Esophagus squamous epithelium (tissue), 4 donors: ENCODE measurements at regions not wholly inside any gene's neighbourhood (a gene's known extent, or its start where the extent isn't known, plus 50 kb on each side); places are given as distances from the start of the nearest gene placed in this dataset.

ENCODE experiments used
- POLR2A ChIP-seq, 4 donors: fragments of 450-650 bp; IDR thresholded peaks; one replicate each; pipeline ENCODE4 v1.6.1; 2017; ENCODE audit warnings: antibody characterized with exemption in 4 of 4, mild to moderate bottlenecking in 4 of 4, moderate library complexity in 3 of 4
- TF ChIP-seq, protein P1 (sequence below), 6 experiments: fragments of 450-650 bp in 4 of 6; fragments of 200-600 bp in 2 of 6; sonication (generic) in 2 of 6; IDR thresholded peaks; one replicate each; pipeline ENCODE4 v1.5.1; 2016 to 2019; ENCODE audit warnings: antibody characterized with exemption in 6 of 6, mild to moderate bottlenecking in 4 of 6, moderate library complexity in 4 of 6

DNA sequence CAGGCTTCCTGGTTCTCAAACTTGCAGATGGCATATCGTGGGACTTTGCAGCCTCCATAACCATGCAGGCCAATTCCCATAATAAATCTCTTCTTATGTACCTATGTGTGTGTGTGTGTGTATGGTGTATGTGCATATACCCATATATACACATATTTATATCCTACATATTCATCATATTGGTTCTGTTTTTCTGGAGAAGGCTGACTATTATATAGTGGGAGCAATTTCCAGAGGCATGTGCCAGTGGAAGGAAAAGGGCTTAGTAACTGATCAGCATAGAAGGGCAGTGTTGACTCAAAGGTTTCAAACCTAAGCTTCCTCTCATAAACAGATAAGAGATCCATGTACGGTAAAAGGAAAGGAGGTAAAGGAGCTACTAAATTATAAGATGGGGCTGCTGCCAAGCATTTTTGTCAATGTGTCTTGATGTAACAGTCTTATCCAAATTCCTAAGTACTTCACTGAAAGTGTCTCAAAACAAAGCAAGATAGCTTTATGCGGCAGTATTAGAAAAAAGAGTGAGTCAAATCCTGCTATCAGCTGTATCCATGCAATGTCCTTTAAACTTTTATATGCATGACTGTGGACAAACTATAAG lies 432.1 kb downstream of the TBC1D4 start:
- TF ChIP-seq, protein P1, sequence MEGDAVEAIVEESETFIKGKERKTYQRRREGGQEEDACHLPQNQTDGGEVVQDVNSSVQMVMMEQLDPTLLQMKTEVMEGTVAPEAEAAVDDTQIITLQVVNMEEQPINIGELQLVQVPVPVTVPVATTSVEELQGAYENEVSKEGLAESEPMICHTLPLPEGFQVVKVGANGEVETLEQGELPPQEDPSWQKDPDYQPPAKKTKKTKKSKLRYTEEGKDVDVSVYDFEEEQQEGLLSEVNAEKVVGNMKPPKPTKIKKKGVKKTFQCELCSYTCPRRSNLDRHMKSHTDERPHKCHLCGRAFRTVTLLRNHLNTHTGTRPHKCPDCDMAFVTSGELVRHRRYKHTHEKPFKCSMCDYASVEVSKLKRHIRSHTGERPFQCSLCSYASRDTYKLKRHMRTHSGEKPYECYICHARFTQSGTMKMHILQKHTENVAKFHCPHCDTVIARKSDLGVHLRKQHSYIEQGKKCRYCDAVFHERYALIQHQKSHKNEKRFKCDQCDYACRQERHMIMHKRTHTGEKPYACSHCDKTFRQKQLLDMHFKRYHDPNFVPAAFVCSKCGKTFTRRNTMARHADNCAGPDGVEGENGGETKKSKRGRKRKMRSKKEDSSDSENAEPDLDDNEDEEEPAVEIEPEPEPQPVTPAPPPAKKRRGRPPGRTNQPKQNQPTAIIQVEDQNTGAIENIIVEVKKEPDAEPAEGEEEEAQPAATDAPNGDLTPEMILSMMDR (IDR thresholded peaks at IDR 0.05) = no peak
- TF ChIP-seq POLR2A (IDR thresholded peaks at IDR 0.05) = no peak
